HG02678 (cell line): ENCODE measurements at regions not wholly inside any gene's neighbourhood (a gene's known extent, or its start where the extent isn't known, plus 50 kb on each side); places are given as distances from the start of the nearest gene placed in this dataset.
"Not testable (repeated sequence)": the region's sequence is repeated elsewhere in the genome, so short reads cannot be mapped to it uniquely, and the experiment has no call there.

Source experiments
- ATAC-seq: cut with Tn5 transposase; IDR thresholded peaks from one replicate; pipeline ENCODE4 v1.9.1; 2021; ENCODE audit warnings: mild to moderate bottlenecking, moderate library complexity; ENCODE audit not compliant: unreplicated experiment

- not testable (repeated sequence) for ATAC-seq
Observed at GRCh38 chr1:121109025-121109424, 75.1 kb downstream of the FAM72B start.

DNA sequence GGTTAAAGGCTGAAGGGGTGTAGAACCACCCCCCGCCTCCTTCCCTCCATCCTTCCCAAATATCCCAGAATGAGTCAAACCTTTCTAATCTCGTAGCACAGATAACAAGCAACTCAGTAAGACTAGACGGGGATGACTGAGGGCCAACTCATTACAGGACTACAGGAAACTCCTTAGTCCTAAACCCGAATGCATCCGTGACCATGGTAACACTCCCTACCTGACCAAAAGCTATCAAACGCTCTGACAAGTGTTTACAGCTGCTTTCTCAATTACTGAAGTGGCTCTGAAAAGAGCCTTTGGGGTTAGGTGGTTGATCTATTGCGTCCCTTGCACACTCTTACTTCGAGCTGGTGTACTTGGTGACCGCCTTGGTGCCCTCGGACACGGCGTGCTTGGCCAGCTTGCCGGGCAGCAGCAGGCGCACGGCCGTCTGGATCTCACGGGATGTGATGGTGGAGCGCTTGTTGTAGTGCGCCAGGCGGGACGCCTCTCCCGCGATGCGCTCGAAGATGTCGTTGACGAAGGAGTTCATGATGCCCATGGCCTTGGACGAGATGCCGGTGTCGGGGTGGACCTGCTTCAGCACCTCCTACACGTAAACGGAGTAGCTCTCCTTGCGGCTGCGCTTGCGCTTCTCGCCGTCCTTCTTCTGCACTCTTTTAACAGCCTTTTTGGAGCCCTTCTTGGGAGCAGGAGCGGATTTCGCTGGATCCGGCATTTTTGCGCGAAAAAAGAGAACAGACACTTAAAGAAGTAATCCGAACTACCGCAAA is 67.4 kb downstream of the FAM72B start:
- ATAC-seq, result not testable (repeated sequence)

- peak; percentile 52 for ATAC-seq
Observed at GRCh38 chr1:121117298-121117611, 66.9 kb downstream of the FAM72B start.

DNA sequence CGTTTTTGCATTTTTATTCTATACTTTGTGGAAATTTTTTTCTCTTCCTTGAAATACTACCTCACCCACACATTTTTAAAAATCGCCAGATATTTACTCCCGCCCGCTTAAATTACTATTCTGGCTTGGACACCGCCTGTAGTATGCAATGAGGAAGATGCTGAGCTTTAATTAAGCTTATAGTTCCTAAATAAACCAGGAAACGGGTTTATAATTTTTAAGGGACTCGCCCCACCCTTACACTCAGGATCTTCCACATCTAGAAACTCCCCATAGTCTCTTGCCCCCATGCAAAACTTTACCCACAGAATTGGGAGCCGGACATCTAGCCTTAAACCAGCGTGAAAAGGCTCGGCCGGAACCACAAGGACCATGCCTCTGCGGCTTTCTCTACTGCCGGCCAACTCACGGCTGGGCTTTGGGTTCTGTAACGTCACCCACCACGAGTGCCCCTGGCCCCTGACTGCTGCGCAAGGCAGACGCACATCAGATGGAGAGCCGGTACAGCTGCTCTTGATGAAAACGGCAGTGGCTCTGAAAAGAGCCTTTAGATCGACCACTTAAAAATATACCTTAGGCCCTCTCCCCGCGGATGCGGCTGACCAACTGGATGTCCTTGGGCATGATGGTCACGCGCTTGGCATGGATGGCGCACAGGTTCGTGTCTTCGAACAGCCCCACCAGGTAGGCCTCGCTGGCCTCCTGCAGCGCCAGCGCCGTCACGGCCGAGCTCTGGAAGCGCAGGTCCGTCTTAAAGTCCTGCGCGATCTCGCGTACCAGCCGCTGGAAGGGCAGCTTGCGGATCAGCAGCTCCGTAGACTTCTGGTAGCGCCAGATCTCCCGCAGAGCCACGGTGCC is 66.3 kb downstream of the FAM72B start:
- ATAC-seq, result peak; percentile 23
